SJCRH30 (cell line): ENCODE measurements at regions not wholly inside any gene's neighbourhood (a gene's known extent, or its start where the extent isn't known, plus 50 kb on each side); places are given as distances from the start of the nearest gene placed in this dataset.

Experiments
- DNase-seq, 2 experiments: peaks; one replicate each; pipeline ENCODE4 v3.0.0-alpha.2; 2015 to 2020
- H3K27ac ChIP-seq: fragments of 250-450 bp; sonication (Bioruptor Pico); 2 replicates; pipeline ENCODE4 v1.5.1; 2020; ENCODE audit warnings: mild to moderate bottlenecking, moderate library complexity
- H3K27me3 ChIP-seq: fragments of 250-450 bp; sonication (Bioruptor Pico); 2 replicates; pipeline ENCODE4 v1.5.1; 2020; ENCODE audit warnings: mild to moderate bottlenecking, moderate library complexity
- H3K36me3 ChIP-seq: fragments of 250-450 bp; sonication (Bioruptor Pico); 2 replicates; pipeline ENCODE4 v1.5.1; 2020; ENCODE audit warnings: mild to moderate bottlenecking, moderate library complexity
- H3K4me1 ChIP-seq: fragments of 250-450 bp; sonication (Bioruptor Pico); 2 replicates; pipeline ENCODE4 v1.5.1; 2020; ENCODE audit warnings: mild to moderate bottlenecking, moderate library complexity
- H3K4me3 ChIP-seq: fragments of 250-450 bp; sonication (Bioruptor Pico); 2 replicates; pipeline ENCODE4 v1.5.1; 2020; ENCODE audit warnings: mild to moderate bottlenecking, moderate library complexity
- H3K9me3 ChIP-seq: fragments of 250-450 bp; sonication (Bioruptor Pico); replicated peaks from 2 replicates; pipeline ENCODE4 v1.5.1; 2020; ENCODE audit warnings: mild to moderate bottlenecking, moderate library complexity

DNA sequence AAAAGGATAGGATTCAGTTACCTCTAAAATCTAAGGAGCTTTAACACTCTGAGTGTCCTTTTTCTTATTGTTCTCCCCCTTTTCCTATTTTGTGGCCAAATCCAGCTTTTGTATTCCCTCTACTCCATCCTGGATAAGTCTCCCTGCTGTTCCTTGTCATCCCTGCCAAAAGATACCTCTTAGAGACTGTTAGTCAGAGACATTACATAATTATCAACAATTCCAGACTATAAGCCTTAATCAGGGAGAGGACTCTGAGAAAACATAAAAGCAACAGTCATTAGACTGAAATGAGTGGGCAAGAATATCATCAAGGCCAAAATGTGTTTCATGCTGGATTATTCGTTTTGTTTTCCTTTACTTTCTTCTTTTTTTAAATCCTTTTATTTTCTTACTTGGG is 206.9 kb downstream of the FAM47B start:
- H3K27ac ChIP-seq, result no peak overlapping the region
- no peaks in the 10 kb centered on the region for H3K36me3 ChIP-seq

DNA sequence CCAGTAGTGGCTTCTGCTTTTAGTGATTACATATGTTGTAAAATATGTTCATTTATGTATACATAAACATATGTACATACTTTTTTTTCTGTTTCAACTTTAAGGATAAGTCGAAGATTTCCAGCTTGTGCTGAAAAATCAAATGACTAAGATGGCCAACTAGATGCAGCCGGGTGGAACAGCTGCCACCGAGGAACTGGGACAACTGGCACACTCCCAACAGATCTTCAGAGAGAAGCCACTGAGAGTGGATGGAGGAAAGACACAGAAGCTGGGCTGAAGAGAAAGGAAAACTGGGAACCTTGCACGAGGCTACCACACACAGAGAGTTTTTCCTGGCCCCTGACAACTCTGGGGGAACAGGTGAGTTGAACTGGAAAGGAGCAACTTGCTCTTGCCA is 207.5 kb downstream of the FAM47B start:
- H3K27ac ChIP-seq, result no peak overlapping the region
- no peaks in the 10 kb centered on the region for H3K27me3 ChIP-seq
- no peaks in the 10 kb centered on the region for H3K36me3 ChIP-seq
- peak; percentile 6 to 18 for DNase-seq
- no peaks in the 10 kb centered on the region for H3K4me1 ChIP-seq
- no peaks in the 10 kb centered on the region for H3K9me3 ChIP-seq
- H3K4me3 ChIP-seq, result no peak overlapping the region

More for the DNA sequence above, 206.9 kb downstream of the FAM47B start:
- no peaks in the 10 kb centered on the region for H3K9me3 ChIP-seq
- H3K27me3 ChIP-seq, result no peaks in the 10 kb centered on the region
- no peak overlapping the region for H3K4me3 ChIP-seq
- H3K4me1 ChIP-seq, result no peaks in the 10 kb centered on the region
- no peak for DNase-seq

DNA sequence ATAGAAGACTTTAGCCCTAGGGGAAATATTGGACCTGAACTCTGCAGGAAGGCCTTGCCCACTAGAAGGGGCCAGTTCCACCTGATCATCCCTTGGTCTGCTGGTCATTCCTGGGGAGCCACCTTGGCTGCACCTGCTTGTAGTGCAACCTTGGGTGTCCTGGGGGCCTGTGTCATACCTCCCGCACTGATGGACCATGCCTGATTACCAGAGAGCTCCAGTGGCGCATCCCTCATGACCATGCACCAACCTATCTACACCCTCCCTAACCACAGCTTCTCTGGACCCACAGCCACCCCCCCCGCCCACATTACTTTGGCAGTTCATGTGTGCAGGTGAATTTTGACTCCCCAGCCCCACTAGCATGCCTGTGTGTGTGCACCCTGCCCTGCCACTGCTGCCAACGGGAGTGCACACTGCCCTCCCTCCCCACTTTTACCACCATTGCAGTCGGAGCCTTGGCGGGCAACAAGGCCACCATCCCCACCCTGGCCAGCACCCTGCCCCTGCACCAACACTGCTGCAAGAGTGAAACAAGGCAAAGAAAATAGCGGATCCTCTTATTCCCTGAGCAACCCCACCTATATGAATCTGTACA is 208.1 kb downstream of the FAM47B start:
- Histone ChIP-seq H3K4me3 (no peak overlapping the region), H3K27ac (no peak overlapping the region), H3K27me3 (no peaks in the 10 kb centered on the region), H3K36me3 (no peaks in the 10 kb centered on the region), H3K4me1 (no peaks in the 10 kb centered on the region), H3K9me3 (no peaks in the 10 kb centered on the region)
- DNase-seq, result no peak

DNA sequence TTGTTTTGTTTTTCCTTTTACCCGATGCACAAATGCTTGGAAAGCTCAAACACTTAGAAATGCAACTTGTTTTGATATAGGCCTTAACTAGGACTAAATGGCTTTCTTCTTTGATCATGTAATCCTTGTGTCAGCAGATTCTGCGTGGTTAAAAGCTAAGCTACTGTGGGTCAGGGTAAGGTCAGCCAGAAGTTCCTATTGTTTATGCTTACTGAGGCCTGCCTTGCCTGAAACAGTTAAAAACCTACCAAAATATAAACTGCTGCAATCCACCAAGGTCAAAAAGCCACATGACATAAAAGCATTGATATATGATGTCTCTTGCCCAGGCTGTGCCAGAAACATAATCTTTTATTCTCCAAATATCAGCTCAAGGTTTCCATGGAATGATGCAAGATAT is 223.4 kb downstream of the FAM47B start:
- H3K4me1 ChIP-seq, result no peaks in the 10 kb centered on the region
- H3K4me3 ChIP-seq, result no peak overlapping the region
- H3K9me3 ChIP-seq, result no peaks in the 10 kb centered on the region
- H3K27ac ChIP-seq, result no peak overlapping the region
- no peak for DNase-seq
- H3K27me3 ChIP-seq, result no peaks in the 10 kb centered on the region
- no peaks in the 10 kb centered on the region for H3K36me3 ChIP-seq
